Thyroid gland (tissue), 4 donors: ENCODE measurements at regions not wholly inside any gene's neighbourhood (a gene's known extent, or its start where the extent isn't known, plus 50 kb on each side); places are given as distances from the start of the nearest gene placed in this dataset.

Source experiments
- POLR2A ChIP-seq, 2 donors: fragments of 450-650 bp; IDR thresholded peaks; one replicate each; pipeline ENCODE4 v1.6.1; 2017; ENCODE audit warnings: antibody characterized with exemption in 2 of 2, mild to moderate bottlenecking in 2 of 2, moderate library complexity in 1 of 2
- TF ChIP-seq, protein P1 (sequence below), 6 experiments: fragments of 200-600 bp in 3 of 6; fragments of 450-650 bp in 3 of 6; sonication (generic) in 3 of 6; IDR thresholded peaks; one replicate each; pipeline ENCODE4 v1.5.1; 2016 to 2019; ENCODE audit warnings: antibody characterized with exemption in 6 of 6, mild to moderate bottlenecking in 2 of 6, inconsistent platforms in 1 of 6, moderate library complexity in 1 of 6

DNA sequence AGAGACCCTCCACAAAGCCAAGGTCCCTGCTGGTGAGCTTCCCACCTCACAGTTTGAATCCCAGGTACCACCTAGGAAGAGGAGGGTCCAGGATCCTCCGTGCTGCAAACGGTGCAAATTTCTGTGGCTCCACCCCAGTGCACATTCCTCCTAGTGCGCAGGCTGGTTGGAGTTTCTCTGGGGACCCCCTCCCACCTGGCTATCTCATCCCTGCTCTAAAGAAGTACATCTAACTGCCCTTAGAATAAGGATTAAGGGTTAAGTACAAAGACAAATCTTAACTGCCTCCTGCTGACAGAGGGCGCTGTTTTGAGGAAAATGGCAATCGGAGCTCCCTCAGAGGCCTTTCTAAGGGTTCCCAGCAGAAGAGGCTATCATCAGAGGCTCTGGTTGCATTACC is 109.6 kb upstream of the FSIP2 start:
- TF ChIP-seq, protein P1, sequence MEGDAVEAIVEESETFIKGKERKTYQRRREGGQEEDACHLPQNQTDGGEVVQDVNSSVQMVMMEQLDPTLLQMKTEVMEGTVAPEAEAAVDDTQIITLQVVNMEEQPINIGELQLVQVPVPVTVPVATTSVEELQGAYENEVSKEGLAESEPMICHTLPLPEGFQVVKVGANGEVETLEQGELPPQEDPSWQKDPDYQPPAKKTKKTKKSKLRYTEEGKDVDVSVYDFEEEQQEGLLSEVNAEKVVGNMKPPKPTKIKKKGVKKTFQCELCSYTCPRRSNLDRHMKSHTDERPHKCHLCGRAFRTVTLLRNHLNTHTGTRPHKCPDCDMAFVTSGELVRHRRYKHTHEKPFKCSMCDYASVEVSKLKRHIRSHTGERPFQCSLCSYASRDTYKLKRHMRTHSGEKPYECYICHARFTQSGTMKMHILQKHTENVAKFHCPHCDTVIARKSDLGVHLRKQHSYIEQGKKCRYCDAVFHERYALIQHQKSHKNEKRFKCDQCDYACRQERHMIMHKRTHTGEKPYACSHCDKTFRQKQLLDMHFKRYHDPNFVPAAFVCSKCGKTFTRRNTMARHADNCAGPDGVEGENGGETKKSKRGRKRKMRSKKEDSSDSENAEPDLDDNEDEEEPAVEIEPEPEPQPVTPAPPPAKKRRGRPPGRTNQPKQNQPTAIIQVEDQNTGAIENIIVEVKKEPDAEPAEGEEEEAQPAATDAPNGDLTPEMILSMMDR (IDR thresholded peaks at IDR 0.05): no peak
- TF ChIP-seq POLR2A (IDR thresholded peaks at IDR 0.05): no peak
